Stimulated activated CD4-positive, alpha-beta T cell treated with anti-CD3 and anti-CD28 coated beads, Interleukin-4, amount 100 ng/mL, for 4 hours (primary cell): ENCODE measurements at regions not wholly inside any gene's neighbourhood (a gene's known extent, or its start where the extent isn't known, plus 50 kb on each side); places are given as distances from the start of the nearest gene placed in this dataset.
"Not testable (repeated sequence)": the region's sequence is repeated elsewhere in the genome, so short reads cannot be mapped to it uniquely, and the experiment has no call there.

Source experiments
- DNase-seq, 2 experiments: peaks; one replicate each; pipeline ENCODE4 v3.0.0-alpha.2; 2020

GRCh38 chr10:28733245-28733644, 55.9 kb downstream of the BAMBI start:
- no peak for DNase-seq

- no peak for DNase-seq
These were observed 56.3 kb downstream of the BAMBI start for GRCh38 chr10:28733647-28734046.

- DNase-seq = no peak
These were observed 57.8 kb downstream of the BAMBI start for GRCh38 chr10:28734938-28735759.

GRCh38 chr10:28737096-28737495, 59.8 kb downstream of the BAMBI start:
- DNase-seq = no peak

- DNase-seq = no peak
These were observed 60.9 kb downstream of the BAMBI start for GRCh38 chr10:28738200-28738599.

GRCh38 chr10:28743576-28743975, 66.3 kb downstream of the BAMBI start:
- no peak for DNase-seq

GRCh38 chr10:28744069-28744768, 66.9 kb downstream of the BAMBI start:
- no peak for DNase-seq

- no peak for DNase-seq
These were observed 77.8 kb downstream of the BAMBI start for GRCh38 chr10:28754930-28755718.

- no peak for DNase-seq
These were observed 83.9 kb downstream of the BAMBI start for GRCh38 chr10:28761084-28761846.

GRCh38 chr10:28763471-28764170, 86.3 kb downstream of the BAMBI start:
- DNase-seq = no peak

- DNase-seq = no peak
These were observed 88.3 kb downstream of the BAMBI start for GRCh38 chr10:28765641-28766040.

GRCh38 chr10:28768227-28768626, 90.9 kb downstream of the BAMBI start:
- DNase-seq = no peak

- DNase-seq = no peak
These were observed 91.8 kb downstream of the BAMBI start for GRCh38 chr10:28769091-28769604.

GRCh38 chr10:28771580-28772090, 94.3 kb downstream of the BAMBI start:
- DNase-seq = not testable (repeated sequence)

GRCh38 chr10:28774051-28774995, 97.0 kb downstream of the BAMBI start:
- DNase-seq = no peak

- no peak for DNase-seq
These were observed 98.5 kb downstream of the BAMBI start for GRCh38 chr10:28775773-28776172.

GRCh38 chr10:28776519-28776918, 99.2 kb downstream of the BAMBI start:
- DNase-seq = no peak

- DNase-seq = no peak
These were observed 100.6 kb downstream of the BAMBI start for GRCh38 chr10:28777911-28778310.

GRCh38 chr10:28778524-28778923, 101.2 kb downstream of the BAMBI start:
- DNase-seq = no peak

- no peak for DNase-seq
These were observed 104.0 kb downstream of the BAMBI start for GRCh38 chr10:28781296-28781695.
